ENCODE measurements at regions not wholly inside any gene's neighbourhood (a gene's known extent, or its start where the extent isn't known, plus 50 kb on each side); places are given as distances from the start of the nearest gene placed in this dataset.

DNA sequence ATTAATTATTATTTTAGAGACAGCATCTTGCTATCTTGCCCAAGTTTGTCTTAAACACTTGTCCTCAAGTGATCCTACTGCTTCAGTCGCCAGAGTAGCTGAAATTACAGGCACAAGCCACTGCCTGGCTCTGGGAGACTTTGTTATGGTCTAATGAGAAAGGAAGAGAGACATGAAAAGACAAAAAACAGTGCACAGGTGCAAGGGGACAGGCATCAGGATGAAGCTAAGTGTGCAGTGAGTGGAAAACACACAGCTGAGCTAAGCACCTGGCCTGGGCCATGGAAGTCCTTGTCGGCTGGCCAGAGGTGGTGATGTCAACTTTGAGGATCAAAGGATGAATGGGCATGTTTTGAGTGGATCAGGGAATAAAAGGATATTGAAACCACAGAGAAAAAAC lies 102.7 kb downstream of the HS3ST1 start:
- no peak overlapping the region for H3K27ac Mint-ChIP-seq
- TF ChIP-seq, protein P1, sequence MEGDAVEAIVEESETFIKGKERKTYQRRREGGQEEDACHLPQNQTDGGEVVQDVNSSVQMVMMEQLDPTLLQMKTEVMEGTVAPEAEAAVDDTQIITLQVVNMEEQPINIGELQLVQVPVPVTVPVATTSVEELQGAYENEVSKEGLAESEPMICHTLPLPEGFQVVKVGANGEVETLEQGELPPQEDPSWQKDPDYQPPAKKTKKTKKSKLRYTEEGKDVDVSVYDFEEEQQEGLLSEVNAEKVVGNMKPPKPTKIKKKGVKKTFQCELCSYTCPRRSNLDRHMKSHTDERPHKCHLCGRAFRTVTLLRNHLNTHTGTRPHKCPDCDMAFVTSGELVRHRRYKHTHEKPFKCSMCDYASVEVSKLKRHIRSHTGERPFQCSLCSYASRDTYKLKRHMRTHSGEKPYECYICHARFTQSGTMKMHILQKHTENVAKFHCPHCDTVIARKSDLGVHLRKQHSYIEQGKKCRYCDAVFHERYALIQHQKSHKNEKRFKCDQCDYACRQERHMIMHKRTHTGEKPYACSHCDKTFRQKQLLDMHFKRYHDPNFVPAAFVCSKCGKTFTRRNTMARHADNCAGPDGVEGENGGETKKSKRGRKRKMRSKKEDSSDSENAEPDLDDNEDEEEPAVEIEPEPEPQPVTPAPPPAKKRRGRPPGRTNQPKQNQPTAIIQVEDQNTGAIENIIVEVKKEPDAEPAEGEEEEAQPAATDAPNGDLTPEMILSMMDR (IDR thresholded peaks at IDR 0.05), result no peak
- Histone ChIP-seq H3K4me3 (ENCODE audit: low read length) (no peak overlapping the region), H3K36me3 (ENCODE audit: control insufficient read depth, insufficient read depth, low read length) (no peaks in the 10 kb centered on the region), H3K27me3 (ENCODE audit: control insufficient read depth, insufficient read depth, low read length) (no peaks in the 10 kb centered on the region), H3K27ac (ENCODE audit: low read length) (no peak overlapping the region), H3K4me1 (ENCODE audit: control insufficient read depth, insufficient read depth, low read length) (no peaks in the 10 kb centered on the region), H3K9me3 (ENCODE audit: control insufficient read depth, insufficient read depth, low read length) (peaks cover 9% of the 10 kb centered on the region)
- no peak for ATAC-seq
- DNase-seq, result no peak
- peaks cover 6 to 9% of the 10 kb centered on the region in 2 donors for H3K9me3 Mint-ChIP-seq
- intact Hi-C loops (cut with micrococcal nuclease), result no loop called here
- H3K4me3 Mint-ChIP-seq, result no peak overlapping the region
- WGBS (ENCODE audit: insufficient coverage), result 60% methylated on average over 2 of the region's 2 CpGs
- no peaks in the 10 kb centered on the region for H3K27me3 Mint-ChIP-seq (ENCODE audit: low read depth in 2 of 2)
- H3K4me1 Mint-ChIP-seq, result no peaks in the 10 kb centered on the region
- peaks cover 16% of the 10 kb centered on the region for H3K36me3 Mint-ChIP-seq

DNA sequence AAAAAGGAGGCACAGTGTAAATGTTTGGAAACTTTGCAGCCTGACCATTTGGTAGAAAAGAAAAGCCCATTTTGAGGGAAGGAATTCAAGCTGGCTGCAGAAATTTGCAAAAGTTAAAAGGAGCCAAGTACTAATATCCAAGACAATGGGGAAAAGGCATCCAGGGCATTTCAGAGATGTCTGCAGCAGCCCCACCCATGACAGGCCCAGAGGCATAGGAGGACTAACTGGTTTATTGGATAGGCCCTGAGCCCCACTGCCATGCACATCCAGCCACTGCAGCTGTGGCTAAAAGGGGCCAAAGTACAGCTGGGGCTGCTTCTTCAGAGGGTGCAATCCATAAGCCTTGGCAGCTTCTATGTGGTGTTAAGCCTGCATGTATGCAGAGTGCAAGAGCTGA lies 104.9 kb downstream of the HS3ST1 start:
- intact Hi-C loops (cut with micrococcal nuclease), result no loop called here
- no peak for DNase-seq

DNA sequence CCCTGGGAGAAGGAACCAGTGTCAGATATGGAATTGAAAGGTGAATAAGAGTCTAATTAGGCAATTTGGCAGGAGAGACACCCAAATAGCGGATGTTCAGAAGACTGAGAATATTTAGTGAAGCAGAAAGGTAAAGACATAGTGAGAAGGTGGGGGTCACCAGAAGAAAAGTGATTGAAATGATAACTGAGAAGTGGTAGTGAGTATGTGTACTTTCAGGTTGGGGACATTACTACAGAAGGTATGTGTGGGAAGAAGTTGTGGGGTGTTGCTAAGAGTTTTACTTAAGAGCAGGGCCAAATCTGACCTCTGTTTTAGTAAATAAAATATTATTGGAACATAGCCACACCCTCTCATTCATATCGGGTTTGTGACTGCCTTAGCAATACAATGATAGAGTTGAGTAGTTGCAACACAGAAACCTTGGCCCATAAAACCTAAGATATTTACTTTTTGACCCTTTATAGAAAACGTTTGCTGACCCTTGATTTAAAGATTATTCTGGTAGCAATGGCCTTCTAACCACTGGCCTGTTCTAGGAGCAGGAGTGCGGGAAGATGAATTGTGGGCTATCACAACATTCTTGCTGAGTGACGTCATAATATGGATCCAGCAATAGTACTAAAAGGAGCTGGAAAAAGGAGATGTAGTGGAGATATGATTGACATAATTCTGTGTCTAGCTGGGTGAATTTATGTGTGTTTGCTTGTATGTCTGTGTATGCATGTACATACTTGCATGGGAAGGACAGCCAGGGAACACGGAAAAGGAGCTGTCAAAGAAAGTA lies 115.3 kb downstream of the HS3ST1 start:
- Mint-ChIP-seq H3K27ac (no peak overlapping the region), H3K4me3 (no peak overlapping the region), H3K4me1 (no peaks in the 10 kb centered on the region), H3K36me3 (no peaks in the 10 kb centered on the region), H3K9me3 (peaks cover 5 to 8% of the 10 kb centered on the region in 2 donors), H3K27me3 (ENCODE audit: low read depth in 2 of 2) (peaks cover 0 to 2% of the 10 kb centered on the region in 2 donors)
- intact Hi-C loops (cut with micrococcal nuclease), result no loop called here
- Histone ChIP-seq H3K4me1 (ENCODE audit: control insufficient read depth, insufficient read depth, low read length) (no peaks in the 10 kb centered on the region), H3K9me3 (ENCODE audit: control insufficient read depth, insufficient read depth, low read length) (no peaks in the 10 kb centered on the region), H3K4me3 (ENCODE audit: low read length) (no peak overlapping the region), H3K27ac (ENCODE audit: low read length) (no peak overlapping the region), H3K27me3 (ENCODE audit: control insufficient read depth, insufficient read depth, low read length) (no peaks in the 10 kb centered on the region), H3K36me3 (ENCODE audit: control insufficient read depth, insufficient read depth, low read length) (no peaks in the 10 kb centered on the region)
- ATAC-seq (no peak), DNase-seq (no peak)
- TF ChIP-seq, protein P1 (IDR thresholded peaks at IDR 0.05), result no peak
- WGBS (ENCODE audit: insufficient coverage), result 85% methylated on average over 5 of the region's 6 CpGs

More for the DNA sequence above, 104.9 kb downstream of the HS3ST1 start:
- TF ChIP-seq, protein P1 (IDR thresholded peaks at IDR 0.05), result no peak
- Mint-ChIP-seq H3K4me3 (no peak overlapping the region), H3K4me1 (no peaks in the 10 kb centered on the region), H3K27me3 (ENCODE audit: low read depth in 2 of 2) (no peaks in the 10 kb centered on the region), H3K27ac (no peak overlapping the region), H3K9me3 (peaks cover 6 to 9% of the 10 kb centered on the region in 2 donors), H3K36me3 (peaks cover 16% of the 10 kb centered on the region)
- H3K4me3 ChIP-seq (ENCODE audit: low read length), result no peak overlapping the region
- H3K9me3 ChIP-seq (ENCODE audit: control insufficient read depth, insufficient read depth, low read length), result peaks cover 9% of the 10 kb centered on the region
- no peaks in the 10 kb centered on the region for H3K27me3 ChIP-seq (ENCODE audit: control insufficient read depth, insufficient read depth, low read length)
- H3K36me3 ChIP-seq (ENCODE audit: control insufficient read depth, insufficient read depth, low read length), result no peaks in the 10 kb centered on the region
- H3K27ac ChIP-seq (ENCODE audit: low read length), result no peak overlapping the region
- H3K4me1 ChIP-seq (ENCODE audit: control insufficient read depth, insufficient read depth, low read length), result no peaks in the 10 kb centered on the region
- no peak for ATAC-seq

DNA sequence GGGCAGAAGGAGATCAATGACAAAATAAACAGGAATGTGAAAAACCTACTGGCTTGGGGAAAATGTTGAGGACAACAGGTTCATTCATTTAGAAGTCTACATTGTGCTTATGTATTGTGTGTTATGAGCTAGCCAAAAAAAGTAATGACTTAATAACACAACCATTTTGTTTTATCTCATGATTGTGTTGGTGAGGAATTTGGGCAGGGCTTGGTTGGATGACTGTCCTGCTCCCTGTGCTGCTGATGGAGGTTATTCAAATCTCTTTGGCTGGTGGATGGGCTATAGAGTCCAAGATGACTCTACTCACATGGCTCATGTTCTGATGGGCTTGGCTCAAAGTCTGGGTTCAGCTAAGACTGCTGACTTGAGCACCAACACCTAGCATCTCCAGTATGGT lies 116.3 kb downstream of the HS3ST1 start:
- no peaks in the 10 kb centered on the region for H3K9me3 ChIP-seq (ENCODE audit: control insufficient read depth, insufficient read depth, low read length)
- intact Hi-C loops (cut with micrococcal nuclease), result no loop called here
- no peak for ATAC-seq

More for the DNA sequence above, 116.3 kb downstream of the HS3ST1 start:
- Histone ChIP-seq H3K27me3 (ENCODE audit: control insufficient read depth, insufficient read depth, low read length) (no peaks in the 10 kb centered on the region), H3K36me3 (ENCODE audit: control insufficient read depth, insufficient read depth, low read length) (no peaks in the 10 kb centered on the region), H3K27ac (ENCODE audit: low read length) (no peak overlapping the region), H3K4me3 (ENCODE audit: low read length) (no peak overlapping the region), H3K4me1 (ENCODE audit: control insufficient read depth, insufficient read depth, low read length) (no peaks in the 10 kb centered on the region)
- DNase-seq, result no peak
- Mint-ChIP-seq H3K9me3 (peaks cover 2 to 7% of the 10 kb centered on the region in 2 donors), H3K27ac (no peak overlapping the region), H3K27me3 (ENCODE audit: low read depth in 2 of 2) (peaks cover 0 to 2% of the 10 kb centered on the region in 2 donors), H3K4me1 (no peaks in the 10 kb centered on the region), H3K36me3 (no peaks in the 10 kb centered on the region), H3K4me3 (no peak overlapping the region)
- TF ChIP-seq, protein P1 (IDR thresholded peaks at IDR 0.05), result no peak
